HT1080 (cell line): ENCODE measurements at regions not wholly inside any gene's neighbourhood (a gene's known extent, or its start where the extent isn't known, plus 50 kb on each side); places are given as distances from the start of the nearest gene placed in this dataset.

Experiments used
- DNase-seq: peaks from one replicate; pipeline ENCODE4 v3.0.0-alpha.2; 2015; ENCODE audit warnings: low read depth

- peak; percentile 20 for DNase-seq
These were observed 728.0 kb upstream of the C9orf72 start for GRCh38 chr9:28301281-28301680.

GRCh38 chr9:28317745-28318144, 744.5 kb upstream of the C9orf72 start:
- no peak for DNase-seq

- DNase-seq: no peak
These were observed 745.2 kb upstream of the C9orf72 start for GRCh38 chr9:28318515-28318914.

GRCh38 chr9:28319981-28320380, 746.7 kb upstream of the C9orf72 start:
- no peak for DNase-seq

- DNase-seq: no peak
These were observed 747.3 kb upstream of the C9orf72 start for GRCh38 chr9:28320616-28321015.

GRCh38 chr9:28329323-28329722, 756.0 kb upstream of the C9orf72 start:
- no peak for DNase-seq

GRCh38 chr9:28332648-28333047, 759.4 kb upstream of the C9orf72 start:
- DNase-seq: peak; percentile 2

GRCh38 chr9:28341913-28342312, 768.6 kb upstream of the C9orf72 start:
- no peak for DNase-seq

- DNase-seq: no peak
These were observed 769.6 kb upstream of the C9orf72 start for GRCh38 chr9:28342815-28343338.

GRCh38 chr9:28363151-28363562, 789.9 kb upstream of the C9orf72 start:
- DNase-seq: no peak

GRCh38 chr9:28365020-28365640, 791.8 kb upstream of the C9orf72 start:
- DNase-seq: peak; percentile 56

GRCh38 chr9:28365728-28366127, 792.4 kb upstream of the C9orf72 start:
- DNase-seq: peak; percentile 43

- DNase-seq: peak; percentile 1
These were observed 805.0 kb upstream of the C9orf72 start for GRCh38 chr9:28378231-28378630.

- DNase-seq: no peak
These were observed 805.8 kb upstream of the C9orf72 start for GRCh38 chr9:28379082-28379481.

- no peak for DNase-seq
These were observed 816.1 kb upstream of the C9orf72 start for GRCh38 chr9:28389411-28389810.

GRCh38 chr9:28394774-28395173, 821.5 kb upstream of the C9orf72 start:
- DNase-seq: no peak

- DNase-seq: no peak
These were observed 822.8 kb upstream of the C9orf72 start for GRCh38 chr9:28396058-28396457.

- no peak for DNase-seq
These were observed 834.1 kb upstream of the C9orf72 start for GRCh38 chr9:28407351-28407750.

- DNase-seq: no peak
These were observed 836.6 kb upstream of the C9orf72 start for GRCh38 chr9:28409919-28410318.

- DNase-seq: no peak
These were observed 837.1 kb upstream of the C9orf72 start for GRCh38 chr9:28410411-28410810.

- no peak for DNase-seq
These were observed 840.2 kb upstream of the C9orf72 start for GRCh38 chr9:28413471-28413870.

GRCh38 chr9:28423255-28423654, 850.0 kb upstream of the C9orf72 start:
- no peak for DNase-seq

GRCh38 chr9:28435456-28435855, 862.2 kb upstream of the C9orf72 start:
- DNase-seq: no peak

GRCh38 chr9:28439688-28440087, 866.4 kb upstream of the C9orf72 start:
- DNase-seq: peak; percentile 42
